ENCODE measurements at regions not wholly inside any gene's neighbourhood (a gene's known extent, or its start where the extent isn't known, plus 50 kb on each side); places are given as distances from the start of the nearest gene placed in this dataset.
"Not testable (repeated sequence)": the region's sequence is repeated elsewhere in the genome, so short reads cannot be mapped to it uniquely, and the experiment has no call there.

GRCh38 chr13:44795176-44795575 lies 194.1 kb downstream of the NUFIP1 start:
- no peak for DNase-seq (ENCODE audit: low read depth, low spot score)
- H3K4me3 ChIP-seq (ENCODE audit: low read length), result no peak overlapping the region

DNA sequence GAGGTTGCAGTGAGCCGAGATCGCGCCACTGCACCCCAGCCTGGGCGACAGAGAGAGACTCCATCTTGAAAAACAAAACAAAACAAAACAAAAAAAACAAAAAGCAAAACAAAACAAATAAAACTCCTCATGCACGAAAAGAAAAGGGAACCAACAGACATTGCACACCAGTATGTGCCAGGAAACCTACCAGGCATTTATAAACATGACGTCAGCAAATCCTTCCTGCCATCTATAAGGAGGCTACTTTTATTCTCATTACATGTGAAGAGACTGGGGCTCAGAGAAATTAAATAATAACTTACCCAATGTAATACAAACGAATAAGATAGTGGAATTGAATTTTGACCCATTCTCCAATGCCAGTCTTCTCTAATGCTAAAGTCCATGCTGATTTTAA lies 197.2 kb downstream of the NUFIP1 start:
- no peak overlapping the region for H3K4me3 ChIP-seq (ENCODE audit: low read length)
- no peak for DNase-seq (ENCODE audit: low read depth, low spot score)

- H3K4me3 ChIP-seq (ENCODE audit: low read length), result no peak overlapping the region
- DNase-seq (ENCODE audit: low read depth, low spot score), result no peak
Observed at GRCh38 chr13:44790289-44790688, 199.0 kb downstream of the NUFIP1 start.

GRCh38 chr13:44787617-44788016 lies 201.7 kb downstream of the NUFIP1 start:
- H3K4me3 ChIP-seq (ENCODE audit: low read length), result no peak overlapping the region
- no peak for DNase-seq (ENCODE audit: low read depth, low spot score)

GRCh38 chr13:44786756-44787155 lies 202.5 kb downstream of the NUFIP1 start:
- DNase-seq (ENCODE audit: low read depth, low spot score), result no peak
- no peak overlapping the region for H3K4me3 ChIP-seq (ENCODE audit: low read length)

DNA sequence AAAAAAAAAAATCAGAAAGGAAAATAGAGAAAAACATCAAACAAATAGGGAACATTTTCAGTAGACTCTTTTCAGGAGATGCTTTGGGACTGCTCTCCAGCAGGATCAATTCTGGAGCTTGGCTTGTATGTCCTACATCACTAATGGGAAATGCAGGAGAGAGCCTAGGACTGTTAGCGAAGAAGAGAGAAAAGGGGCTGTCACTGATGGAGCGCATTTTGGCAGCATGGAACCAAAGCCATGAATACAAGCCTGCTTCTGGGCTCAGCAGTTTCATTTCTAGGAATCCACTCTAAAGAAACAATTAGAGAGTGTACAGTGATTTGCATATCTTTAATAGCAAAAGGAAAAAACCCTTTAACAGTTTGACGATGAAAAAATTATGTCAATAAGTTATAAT lies 203.9 kb downstream of the NUFIP1 start:
- no peak overlapping the region for H3K4me3 ChIP-seq (ENCODE audit: low read length)
- DNase-seq (ENCODE audit: low read depth, low spot score), result no peak

DNA sequence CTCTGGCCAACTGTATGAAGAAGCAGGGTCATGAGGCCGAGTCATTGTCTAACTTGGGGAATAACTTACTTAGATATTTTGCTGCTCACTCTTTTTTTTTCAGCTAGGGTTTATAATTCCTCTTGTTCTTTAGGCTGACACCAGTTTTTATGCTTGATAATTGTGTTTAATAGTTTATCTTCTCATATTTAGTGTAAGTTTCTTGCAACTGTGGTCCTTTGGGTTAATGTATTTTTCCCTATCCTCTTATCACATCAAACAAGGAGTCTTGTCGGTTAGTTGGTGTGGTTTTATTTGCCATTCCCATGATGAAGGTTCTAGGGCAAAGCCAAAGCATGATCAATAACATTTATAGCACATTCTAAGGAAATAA lies 204.6 kb downstream of the NUFIP1 start:
- no peak overlapping the region for H3K4me3 ChIP-seq (ENCODE audit: low read length)
- DNase-seq (ENCODE audit: low read depth, low spot score), result no peak

- no peak overlapping the region for H3K4me3 ChIP-seq (ENCODE audit: low read length)
- DNase-seq (ENCODE audit: low read depth, low spot score), result no peak
Observed at GRCh38 chr13:44783994-44784707, 205.1 kb downstream of the NUFIP1 start.

DNA sequence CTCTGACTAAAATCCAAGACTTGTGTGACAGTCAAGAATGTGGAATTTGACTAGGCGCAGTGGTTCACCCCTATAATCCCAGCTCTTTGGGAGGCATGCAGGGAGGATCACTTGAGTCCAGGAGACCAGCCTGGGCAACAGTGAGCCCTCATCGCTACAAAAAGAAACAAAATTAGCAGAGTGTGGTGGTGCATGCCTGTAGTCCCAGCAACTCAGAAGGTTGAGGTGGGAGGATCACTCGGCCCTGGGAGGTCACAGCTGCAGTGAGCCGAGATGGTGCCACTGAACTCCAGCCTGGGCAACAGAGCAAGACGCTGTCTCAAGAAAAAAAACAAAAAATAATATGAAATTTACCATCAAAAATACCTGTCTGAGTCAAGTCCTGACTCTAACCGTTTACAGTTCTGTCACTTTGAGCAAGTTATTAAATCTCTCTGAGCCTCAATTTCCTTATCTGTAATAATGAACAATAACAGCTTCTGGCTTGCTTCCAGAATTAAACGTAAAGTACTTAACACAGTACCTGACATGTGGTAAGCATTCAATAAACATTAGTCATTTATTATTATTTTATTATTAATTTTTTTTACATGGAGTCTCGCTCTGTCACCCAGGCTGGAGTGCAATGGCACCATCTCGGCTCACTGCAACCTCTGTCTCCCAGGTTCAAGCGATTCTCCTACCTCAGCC lies 204.6 kb upstream of the TSC22D1 start:
- no peak for DNase-seq (ENCODE audit: low read depth, low spot score)
- H3K4me3 ChIP-seq (ENCODE audit: low read length), result no peak overlapping the region

DNA sequence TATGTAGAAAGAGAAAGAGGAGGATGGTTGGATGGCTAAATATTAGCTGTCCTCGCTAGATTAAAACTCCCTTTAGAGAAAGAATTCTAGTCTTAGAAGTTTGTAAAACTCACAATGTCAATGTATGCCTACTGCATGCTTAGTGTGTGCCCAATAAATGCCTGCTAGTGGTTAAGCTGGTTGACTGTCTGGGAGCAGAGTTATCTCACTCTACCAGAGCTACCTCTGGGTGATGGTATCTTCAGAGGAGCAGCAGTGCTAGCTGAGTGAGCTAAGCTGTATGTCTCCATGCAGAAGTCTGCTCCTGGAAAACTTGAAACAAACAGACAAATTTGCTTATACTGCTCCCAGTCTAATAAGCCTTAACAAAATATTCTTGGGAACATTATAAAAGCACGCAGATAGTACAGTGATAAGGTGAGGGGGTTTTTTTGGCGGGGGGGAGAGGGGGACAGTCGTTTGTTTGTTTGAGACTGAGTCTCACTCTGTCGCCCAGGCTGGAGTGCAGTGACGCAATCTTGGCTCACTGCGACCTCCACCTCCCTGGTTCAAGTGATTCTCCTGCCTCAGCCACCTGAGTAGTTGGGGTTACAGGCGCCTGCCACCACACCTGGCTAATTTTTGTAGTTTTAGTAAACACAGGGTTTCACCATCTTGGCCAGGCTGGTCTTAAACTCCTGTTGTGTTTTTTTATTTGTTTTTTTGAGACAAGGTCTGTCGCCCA lies 202.8 kb upstream of the TSC22D1 start:
- DNase-seq (ENCODE audit: low read depth, low spot score), result no peak
- no peak overlapping the region for H3K4me3 ChIP-seq (ENCODE audit: low read length)

DNA sequence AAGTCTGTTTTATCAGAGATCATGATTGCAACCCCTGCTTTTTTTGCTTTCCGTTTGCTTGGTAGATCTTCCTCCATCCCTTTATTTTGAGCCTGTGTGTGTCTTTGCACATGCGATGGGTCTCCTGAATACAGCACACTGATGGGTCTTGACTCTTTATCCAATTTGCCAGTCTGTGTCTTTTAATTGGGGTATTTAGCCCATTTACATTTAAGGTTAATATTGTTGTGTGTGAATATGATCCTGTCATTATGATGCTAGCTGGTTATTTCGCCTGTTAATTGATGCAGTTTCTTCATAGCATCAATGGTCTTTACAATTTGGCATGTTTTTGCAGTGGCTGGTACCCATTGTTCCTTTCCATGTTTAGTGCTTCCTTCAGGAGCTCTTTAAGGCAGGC lies 199.2 kb upstream of the TSC22D1 start:
- H3K4me3 ChIP-seq (ENCODE audit: low read length); DNase-seq (ENCODE audit: low read depth, low spot score): not testable (repeated sequence)

- no peak overlapping the region for H3K4me3 ChIP-seq (ENCODE audit: low read length)
- no peak for DNase-seq (ENCODE audit: low read depth, low spot score)
Observed at GRCh38 chr13:44770951-44771350, 194.8 kb upstream of the TSC22D1 start.

DNA sequence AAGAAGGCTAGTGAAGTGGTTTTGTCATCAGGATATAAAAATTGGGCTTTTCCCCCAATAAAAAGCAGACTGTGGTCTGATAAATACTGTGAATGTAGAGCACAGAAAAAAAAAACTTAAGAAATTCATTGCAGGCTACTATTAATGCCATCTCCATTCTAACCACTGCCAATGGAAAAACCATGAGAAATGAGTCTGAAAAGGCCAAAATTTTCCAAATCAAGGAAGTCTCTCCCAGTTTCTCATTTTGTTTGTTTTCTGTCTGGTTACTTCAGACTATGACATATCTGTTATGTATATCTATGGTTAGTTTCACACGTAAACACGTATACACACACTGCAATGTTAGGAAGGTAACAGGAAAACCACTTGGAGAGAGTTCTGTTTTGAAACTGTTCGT lies 193.6 kb upstream of the TSC22D1 start:
- no peak overlapping the region for H3K4me3 ChIP-seq (ENCODE audit: low read length)
- no peak for DNase-seq (ENCODE audit: low read depth, low spot score)

- no peak overlapping the region for H3K4me3 ChIP-seq (ENCODE audit: low read length)
- DNase-seq (ENCODE audit: low read depth, low spot score), result peak; percentile 11
Observed at GRCh38 chr13:44768775-44769581, 192.8 kb upstream of the TSC22D1 start.

GRCh38 chr13:44768239-44768638 lies 192.1 kb upstream of the TSC22D1 start:
- H3K4me3 ChIP-seq (ENCODE audit: low read length), result no peak overlapping the region
- DNase-seq (ENCODE audit: low read depth, low spot score), result no peak

- no peak overlapping the region for H3K4me3 ChIP-seq (ENCODE audit: low read length)
- no peak for DNase-seq (ENCODE audit: low read depth, low spot score)
Observed at GRCh38 chr13:44765001-44765471, 188.9 kb upstream of the TSC22D1 start.

DNA sequence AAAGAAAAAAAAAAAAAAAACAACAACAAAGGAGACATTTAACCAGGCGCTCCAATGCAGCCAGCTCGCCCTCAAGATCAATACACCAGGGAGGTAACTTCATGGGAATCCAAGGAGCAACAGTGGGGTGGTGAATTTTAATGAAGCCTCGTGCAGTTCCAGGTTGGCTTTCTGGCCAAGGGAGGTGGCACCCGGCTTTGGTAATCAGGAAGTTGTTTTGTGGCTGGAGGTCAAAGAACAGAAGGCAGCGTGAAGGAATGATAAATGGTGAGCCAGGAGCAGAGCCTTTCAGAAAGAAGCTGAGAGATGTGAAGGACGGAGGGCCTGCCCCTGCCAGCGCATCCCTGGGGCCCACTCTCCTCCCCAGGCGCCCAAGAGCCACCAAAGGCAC lies 188.2 kb upstream of the TSC22D1 start:
- DNase-seq (ENCODE audit: low read depth, low spot score), result no peak
- H3K4me3 ChIP-seq (ENCODE audit: low read length), result no peak overlapping the region

- no peak for DNase-seq (ENCODE audit: low read depth, low spot score)
- H3K4me3 ChIP-seq (ENCODE audit: low read length), result no peak overlapping the region
Observed at GRCh38 chr13:44763615-44764301, 187.6 kb upstream of the TSC22D1 start.

- no peak for DNase-seq (ENCODE audit: low read depth, low spot score)
- no peak overlapping the region for H3K4me3 ChIP-seq (ENCODE audit: low read length)
Observed at GRCh38 chr13:44762911-44763310, 186.8 kb upstream of the TSC22D1 start.

Measured in Jurkat, Clone E6-1 (cell line).